RWPE1 (cell line): ENCODE measurements at regions not wholly inside any gene's neighbourhood (a gene's known extent, or its start where the extent isn't known, plus 50 kb on each side); places are given as distances from the start of the nearest gene placed in this dataset.

Experiments
- CTCF ChIA-PET: fragments of 350-600 bp; sonication (Branson Sonifier 250); formaldehyde crosslinking; extraction: SDS; loops from one replicate; lab custom pipeline; 2021; lab: Yijun Ruan, JAX
- POLR2A ChIA-PET: fragments of 400-600 bp; formaldehyde crosslinking; extraction: SDS; loops from one replicate; lab custom pipeline; 2020; ENCODE audit warnings: antibody characterized with exemption; ENCODE audit not compliant: low non-redundant PET; lab: Yijun Ruan, JAX
- DNase-seq: peaks from one replicate; pipeline ENCODE4 v3.0.0; 2012; ENCODE audit warnings: low spot score
- H3K27ac ChIP-seq: fragments of 450-650 bp; 2 replicates; pipeline ENCODE4 v1.5.1; 2017
- CTCF ChIP-seq: fragments of 450-650 bp; conservative IDR thresholded peaks from 2 replicates; pipeline ENCODE4 v1.5.1; 2017; ENCODE audit warnings: low read depth, mild to moderate bottlenecking

GRCh38 chr21:34200288-34200905 lies 127.0 kb downstream of the MRPS6 start:
- POLR2A ChIA-PET: no interaction called here
- CTCF ChIA-PET: interaction anchor here (0.6 to 1.2 kb wide), 2 partner anchors 276 to 277 kb away, joined by 3 read pairs; no protein-coding TSS in a partner anchor
- no peak for DNase-seq
- TF ChIP-seq CTCF: no peak
- no peak overlapping the region for H3K27ac ChIP-seq

GRCh38 chr21:34201001-34201400 lies 127.6 kb downstream of the MRPS6 start:
- TF ChIP-seq CTCF: no peak
- DNase-seq: no peak
- CTCF ChIA-PET: interaction anchor here (0.6 to 1.6 kb wide), 4 partner anchors 9 to 278 kb away, joined by 4 to 8 read pairs (median 6); no protein-coding TSS in a partner anchor
- POLR2A ChIA-PET: no interaction called here
- no peak overlapping the region for H3K27ac ChIP-seq

GRCh38 chr21:34201481-34201858 lies 128.1 kb downstream of the MRPS6 start:
- H3K27ac ChIP-seq: no peak overlapping the region
- no peak for TF ChIP-seq CTCF
- CTCF ChIA-PET: interaction anchor here (0.6 to 1.6 kb wide), 8 partner anchors 10 to 278 kb away, joined by 3 to 8 read pairs (median 4); no protein-coding TSS in a partner anchor
- POLR2A ChIA-PET: interaction anchor here (0.7 kb wide), 1 partner anchor 77 kb away, joined by 3 read pairs; no protein-coding TSS in a partner anchor
- DNase-seq: no peak

GRCh38 chr21:34202553-34203372 lies 129.4 kb downstream of the MRPS6 start:
- no peak for TF ChIP-seq CTCF

DNA sequence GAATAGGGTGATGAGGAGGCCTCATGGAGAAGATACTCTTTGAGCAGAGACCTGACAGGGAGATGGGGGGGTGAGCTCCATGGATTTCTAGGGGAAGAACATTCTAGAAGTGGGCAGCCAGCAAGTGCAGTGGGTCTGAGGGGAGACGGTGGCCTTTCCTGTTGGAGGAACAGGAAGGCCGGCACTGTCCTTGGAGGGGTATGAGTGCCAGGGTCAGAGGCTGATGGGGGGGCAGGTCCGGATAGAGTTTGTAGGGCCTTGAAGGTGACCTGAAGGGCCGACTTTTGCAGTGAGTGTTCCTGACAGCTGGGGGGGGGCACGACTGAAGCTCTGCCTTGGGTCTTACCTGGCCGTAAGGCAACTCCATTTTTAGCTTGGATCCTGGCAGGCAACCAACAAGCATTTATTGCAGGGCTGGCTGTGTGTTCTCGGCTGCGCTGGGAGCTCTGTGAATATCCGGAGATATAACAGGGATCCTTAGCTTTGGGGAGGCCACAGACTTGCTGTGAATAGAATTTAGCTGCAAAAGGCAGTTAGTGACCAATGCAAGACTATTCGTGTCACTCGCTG lies 130.6 kb downstream of the MRPS6 start:
- CTCF ChIA-PET: interaction anchor here (1.0 to 1.2 kb wide), 2 partner anchors 280 kb away, joined by 4 to 5 read pairs; no protein-coding TSS in a partner anchor
- POLR2A ChIA-PET: no interaction called here
- no peak for DNase-seq
- no peak overlapping the region for H3K27ac ChIP-seq
- TF ChIP-seq CTCF: no peak

More at GRCh38 chr21:34202553-34203372, 129.4 kb downstream of the MRPS6 start:
- no peak for DNase-seq
- POLR2A ChIA-PET: no interaction called here
- CTCF ChIA-PET: interaction anchor here (0.5 to 1.6 kb wide), 11 partner anchors 11 to 429 kb away, joined by 3 to 8 read pairs (median 3); no protein-coding TSS in a partner anchor
- no peak overlapping the region for H3K27ac ChIP-seq
